Adrenal gland (tissue), 9 donors: ENCODE measurements at regions not wholly inside any gene's neighbourhood (a gene's known extent, or its start where the extent isn't known, plus 50 kb on each side); places are given as distances from the start of the nearest gene placed in this dataset.

Experiments
- DNase-seq, 7 donors: peaks; one replicate each; pipeline ENCODE4 v3.0.0-alpha.2; 2019 to 2020
- H3K27ac ChIP-seq, 5 donors: fragments of 200-600 bp; sonication (generic) in 4 of 5; 1 replicate in 3 of 5; 2 replicates in 2 of 5; pipeline versions ENCODE4 v1.5.1 to v1.8.0; 2016 to 2020; ENCODE audit warnings: mild to moderate bottlenecking in 1 of 5
- H3K27me3 ChIP-seq: fragments of 200-600 bp; 2 replicates; pipeline ENCODE4 v1.8.0; 2021
- H3K36me3 ChIP-seq, 2 donors: fragments of 200-600 bp; replicated peaks in 1 of 2; 1 replicate in 1 of 2; 2 replicates in 1 of 2; pipeline versions ENCODE4 v1.5.1 to v1.8.0; 2018 to 2022
- H3K4me1 ChIP-seq, 2 donors: fragments of 200-600 bp; replicated peaks in 1 of 2; 1 replicate in 1 of 2; 2 replicates in 1 of 2; pipeline versions ENCODE4 v1.5.1 to v1.8.0; 2018 to 2021
- H3K4me3 ChIP-seq, 4 donors: fragments of 200-600 bp; sonication (generic) in 3 of 4; one replicate each; pipeline ENCODE4 v1.5.1; 2016 to 2018
- H3K9me3 ChIP-seq, 3 donors: fragments of 200-600 bp; sonication (generic) in 1 of 3; replicated peaks in 1 of 3; 1 replicate in 2 of 3; 2 replicates in 1 of 3; pipeline versions ENCODE4 v1.5.1 to v1.8.0; 2016 to 2021
- POLR2A ChIP-seq, 2 donors: fragments of 450-650 bp; IDR thresholded peaks; one replicate each; pipeline ENCODE4 v1.6.1; 2017; ENCODE audit warnings: antibody characterized with exemption in 2 of 2, mild to moderate bottlenecking in 2 of 2, moderate library complexity in 1 of 2
- WGBS, 4 donors: extraction: QIAGEN DNeasy Blood & Tissue Kit in 2 of 4; methylation state at CpG; one replicate each; pipeline versions ENCODE4 v1.1.5 to v1.1.7; 2013 to 2017; 5-methylcytosine and 5-hydroxymethylcytosine counted together
- intact Hi-C, 2 donors: fragments of 100-400 bp; cut with DNase I; formaldehyde crosslinking; loops; one replicate each; pipeline versions ENCODE4 v1.14.1 to v1.15.0; 2022 to 2023
- TF ChIP-seq, protein P1 (sequence below), 6 experiments: fragments of 450-650 bp in 4 of 6; fragments of 200-600 bp in 2 of 6; sonication (generic) in 1 of 6; IDR thresholded peaks; 1 replicate in 5 of 6; 2 replicates in 1 of 6; pipeline versions ENCODE4 v1.5.1 to v1.8.0; 2016 to 2021; ENCODE audit warnings: antibody characterized with exemption in 6 of 6, mild to moderate bottlenecking in 2 of 6, moderate library complexity in 1 of 6
- donor health status: healthy with polysubstance abuse.
- donor health status: Bipolar disorder and iron deficiency.
- donor health status: DM: yes; HTN: yes; CAD: no.
- donor health status: DM: no; HTN: no; CAD: no.
- donor health status: DM: no; HTN: no; CAD: no.

DNA sequence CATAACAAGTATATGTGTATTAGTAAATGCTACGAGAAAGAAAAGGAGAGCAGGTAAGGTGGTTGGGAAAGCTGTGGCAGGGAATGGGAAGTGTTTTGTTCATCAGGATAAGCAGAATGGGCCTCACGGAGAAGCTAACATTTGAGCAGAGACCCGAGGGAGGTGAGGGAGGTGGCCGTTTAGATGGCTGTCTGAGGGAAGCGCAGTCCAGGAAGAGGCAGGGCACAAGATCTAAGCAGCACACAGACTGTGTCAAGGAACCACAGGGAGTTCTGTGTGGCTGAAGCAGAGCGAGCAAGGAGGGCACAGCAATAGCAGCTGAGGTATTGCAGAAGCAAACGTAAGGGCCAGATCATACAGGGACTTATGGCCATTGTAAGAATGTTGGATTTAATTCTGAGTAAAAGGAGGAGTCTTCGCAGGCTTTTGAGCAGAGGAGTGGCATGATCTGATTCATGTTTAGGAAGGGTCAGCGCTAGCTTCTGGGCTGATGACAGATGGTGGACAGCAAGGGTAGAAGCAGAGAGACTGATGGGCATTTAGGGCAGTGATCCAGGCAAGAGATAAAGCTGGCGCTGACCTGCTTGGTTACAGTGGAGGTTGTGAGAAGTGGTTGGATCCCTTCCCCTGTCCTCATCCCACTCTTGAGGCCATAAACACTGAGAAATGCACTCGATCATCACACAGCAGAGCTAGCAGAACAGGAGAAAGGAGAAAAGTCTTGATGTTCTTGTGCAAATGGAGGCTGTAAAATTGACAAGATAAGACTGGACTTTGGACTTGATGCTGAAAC lies 199.9 kb downstream of the LACC1 start:
- 65 to 76% (median 66%) methylated on average over 11 of the region's 11 CpGs for WGBS, 4 donors

DNA sequence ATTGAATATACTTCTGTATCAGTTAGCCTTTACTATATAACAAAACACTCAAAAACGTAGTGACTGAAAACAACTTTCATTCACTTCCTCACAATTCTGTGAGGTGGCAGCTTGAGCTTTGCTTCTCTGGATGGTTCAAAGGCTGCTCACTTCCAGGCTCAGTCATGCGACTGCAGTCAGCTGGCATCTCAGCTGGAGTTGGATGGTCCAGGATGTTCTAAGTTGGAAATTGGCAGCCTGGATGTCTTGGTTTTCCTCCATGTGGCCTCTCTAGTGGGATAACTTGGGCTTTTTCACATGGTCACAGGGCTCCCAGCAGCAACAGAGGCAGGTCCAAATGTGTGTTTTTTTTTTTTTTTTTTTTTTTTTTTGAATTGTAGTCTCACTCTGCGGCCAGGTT lies 204.4 kb downstream of the LACC1 start:
- no peaks in the 10 kb centered on the region for H3K36me3 ChIP-seq
- H3K4me3 ChIP-seq, result no peak overlapping the region
- 84 to 93% (median 89%) methylated on average over 3 of the region's 3 CpGs for WGBS, 4 donors
- no peaks in the 10 kb centered on the region for H3K9me3 ChIP-seq
- no peaks in the 10 kb centered on the region for H3K27me3 ChIP-seq
- no peaks in the 10 kb centered on the region for H3K4me1 ChIP-seq
- intact Hi-C loops, result no loop called here
- no peak overlapping the region for H3K27ac ChIP-seq
- no peak for DNase-seq
- TF ChIP-seq POLR2A (IDR thresholded peaks at IDR 0.05), result no peak
- TF ChIP-seq, protein P1, sequence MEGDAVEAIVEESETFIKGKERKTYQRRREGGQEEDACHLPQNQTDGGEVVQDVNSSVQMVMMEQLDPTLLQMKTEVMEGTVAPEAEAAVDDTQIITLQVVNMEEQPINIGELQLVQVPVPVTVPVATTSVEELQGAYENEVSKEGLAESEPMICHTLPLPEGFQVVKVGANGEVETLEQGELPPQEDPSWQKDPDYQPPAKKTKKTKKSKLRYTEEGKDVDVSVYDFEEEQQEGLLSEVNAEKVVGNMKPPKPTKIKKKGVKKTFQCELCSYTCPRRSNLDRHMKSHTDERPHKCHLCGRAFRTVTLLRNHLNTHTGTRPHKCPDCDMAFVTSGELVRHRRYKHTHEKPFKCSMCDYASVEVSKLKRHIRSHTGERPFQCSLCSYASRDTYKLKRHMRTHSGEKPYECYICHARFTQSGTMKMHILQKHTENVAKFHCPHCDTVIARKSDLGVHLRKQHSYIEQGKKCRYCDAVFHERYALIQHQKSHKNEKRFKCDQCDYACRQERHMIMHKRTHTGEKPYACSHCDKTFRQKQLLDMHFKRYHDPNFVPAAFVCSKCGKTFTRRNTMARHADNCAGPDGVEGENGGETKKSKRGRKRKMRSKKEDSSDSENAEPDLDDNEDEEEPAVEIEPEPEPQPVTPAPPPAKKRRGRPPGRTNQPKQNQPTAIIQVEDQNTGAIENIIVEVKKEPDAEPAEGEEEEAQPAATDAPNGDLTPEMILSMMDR (IDR thresholded peaks at IDR 0.05), result no peak

More for the DNA sequence above, 199.9 kb downstream of the LACC1 start:
- TF ChIP-seq, protein P1 (IDR thresholded peaks at IDR 0.05), result no peak
- no peak for TF ChIP-seq POLR2A (IDR thresholded peaks at IDR 0.05)
- Histone ChIP-seq H3K9me3 (no peaks in the 10 kb centered on the region), H3K27me3 (no peaks in the 10 kb centered on the region), H3K36me3 (no peaks in the 10 kb centered on the region), H3K27ac (no peak overlapping the region), H3K4me1 (no peaks in the 10 kb centered on the region), H3K4me3 (no peak overlapping the region)
- intact Hi-C loops, result no loop called here
- DNase-seq, result no peak

DNA sequence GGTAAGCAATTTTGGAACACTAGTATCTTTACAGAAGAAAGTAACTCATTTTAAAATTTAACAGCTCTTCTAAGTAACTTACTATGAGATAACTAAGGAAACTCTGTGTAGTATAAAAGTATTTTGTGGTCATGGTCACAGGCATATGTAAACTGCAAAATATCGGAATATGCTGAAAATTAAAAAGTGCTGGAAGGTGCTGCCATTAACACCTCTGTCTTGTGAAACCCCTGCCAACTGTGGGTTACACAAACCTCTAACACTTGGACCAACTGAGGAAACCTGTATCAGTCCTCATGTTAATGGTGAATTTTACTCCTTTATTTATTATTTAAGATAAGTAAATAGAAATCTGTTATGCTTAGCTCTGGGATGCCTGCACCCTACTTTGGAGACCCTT lies 206.7 kb downstream of the LACC1 start:
- no peaks in the 10 kb centered on the region for H3K36me3 ChIP-seq
- H3K27ac ChIP-seq, result no peak overlapping the region
- TF ChIP-seq, protein P1 (IDR thresholded peaks at IDR 0.05), result no peak
- TF ChIP-seq POLR2A (IDR thresholded peaks at IDR 0.05), result no peak
- no peak overlapping the region for H3K4me3 ChIP-seq
- DNase-seq, result no peak
- intact Hi-C loops, result no loop called here
- whole genome bisulfite sequencing, 4 donors, result 68 to 88% (median 85%) methylated on average over 1 of the region's 1 CpG
- H3K4me1 ChIP-seq, result no peaks in the 10 kb centered on the region
- H3K9me3 ChIP-seq, result no peaks in the 10 kb centered on the region
- no peaks in the 10 kb centered on the region for H3K27me3 ChIP-seq

DNA sequence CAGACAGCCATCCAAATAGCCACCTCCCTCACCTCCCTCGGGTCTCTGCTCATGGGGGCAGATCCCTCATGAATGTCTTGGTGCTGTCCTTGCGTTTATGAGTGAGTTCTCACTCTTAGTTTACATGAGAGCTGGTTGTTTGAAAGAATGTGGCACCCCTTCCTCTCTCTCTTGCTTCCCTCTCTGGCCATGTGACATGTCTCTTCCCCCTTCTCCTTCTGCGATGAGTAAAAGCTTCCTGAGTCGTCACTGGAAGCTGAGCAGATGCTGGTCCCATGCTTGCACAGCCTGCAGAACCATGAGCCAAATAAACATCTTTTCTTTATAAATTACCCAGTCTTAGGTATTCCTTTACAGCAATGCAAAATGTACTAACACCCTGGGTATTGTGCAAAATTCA lies 208.7 kb downstream of the LACC1 start:
- Histone ChIP-seq H3K4me3 (no peak overlapping the region), H3K4me1 (no peaks in the 10 kb centered on the region), H3K27me3 (no peaks in the 10 kb centered on the region), H3K27ac (no peak overlapping the region), H3K9me3 (no peaks in the 10 kb centered on the region), H3K36me3 (no peaks in the 10 kb centered on the region)
- TF ChIP-seq, protein P1 (IDR thresholded peaks at IDR 0.05), result no peak
- no peak for TF ChIP-seq POLR2A (IDR thresholded peaks at IDR 0.05)
- no peak for DNase-seq
- WGBS, 4 donors, result 60 to 93% (median 69%) methylated on average over 3 to 4 of the region's 4 CpGs
- intact Hi-C loops, result no loop called here
